Astrocyte (in vitro differentiated cells and primary cell): ENCODE measurements at regions not wholly inside any gene's neighbourhood (a gene's known extent, or its start where the extent isn't known, plus 50 kb on each side); places are given as distances from the start of the nearest gene placed in this dataset.

Experiments used
- CTCF ChIP-seq: IDR thresholded peaks from 2 replicates; pipeline ENCODE4 v1.5.1; 2011; ENCODE audit warnings: low read depth, mild to moderate bottlenecking, inconsistent platforms, low read length, moderate library complexity; ENCODE audit not compliant: insufficient read depth
- EZH2 ChIP-seq: IDR thresholded peaks from 2 replicates; pipeline ENCODE4 v1.6.1; 2012; ENCODE audit warnings: mild to moderate bottlenecking, low read length, inconsistent platforms; ENCODE audit not compliant: insufficient read depth

- TF ChIP-seq CTCF: no peak
- no peak for TF ChIP-seq EZH2
These were observed 105.2 kb upstream of the ZNF521 start for GRCh38 chr18:25457126-25457525.
